HUES64 (cell line): ENCODE measurements at regions not wholly inside any gene's neighbourhood (a gene's known extent, or its start where the extent isn't known, plus 50 kb on each side); places are given as distances from the start of the nearest gene placed in this dataset.

Experiments used
- H3K27ac ChIP-seq: 2 replicates; pipeline ENCODE4 v1.7.0; 2013; ENCODE audit warnings: low read depth, low read length, inconsistent platforms
- H3K27me3 ChIP-seq: 2 replicates; pipeline ENCODE4 v1.6.1; 2013; ENCODE audit warnings: mild to moderate bottlenecking, low read length; ENCODE audit not compliant: insufficient read depth
- H3K36me3 ChIP-seq: 2 replicates; pipeline ENCODE4 v1.6.1; 2013; ENCODE audit warnings: mild to moderate bottlenecking, low read length; ENCODE audit not compliant: insufficient read depth
- H3K4me1 ChIP-seq: 2 replicates; pipeline ENCODE4 v1.6.1; 2013; ENCODE audit warnings: mild to moderate bottlenecking, low read length, moderate library complexity; ENCODE audit not compliant: insufficient read depth
- H3K4me3 ChIP-seq: 2 replicates; pipeline ENCODE4 v1.5.1; 2013; ENCODE audit warnings: mild to moderate bottlenecking, low read length, moderate library complexity
- H3K9ac ChIP-seq: 2 replicates; pipeline ENCODE4 v1.6.1; 2013; ENCODE audit warnings: mild to moderate bottlenecking, low read depth, low read length
- H3K9me3 ChIP-seq: 2 replicates; pipeline ENCODE4 v1.6.1; 2013; ENCODE audit warnings: low read depth, low read length; ENCODE audit not compliant: insufficient read depth
- WGBS: fragments of 150-250, 120-280 bp; methylation state at CpG from one replicate; pipeline ENCODE4 v1.1.7; 2013; ENCODE audit warnings: missing lambda C conversion rate; 5-methylcytosine and 5-hydroxymethylcytosine counted together

GRCh38 chr15:62552444-62552843 is 387.4 kb upstream of the C2CD4B start:
- H3K9me3 ChIP-seq = no peaks in the 10 kb centered on the region
- H3K27ac ChIP-seq = no peak overlapping the region
- no peaks in the 10 kb centered on the region for H3K36me3 ChIP-seq
- H3K27me3 ChIP-seq = no peaks in the 10 kb centered on the region
- no peak overlapping the region for H3K9ac ChIP-seq
- H3K4me1 ChIP-seq = 0 out of 2 replicates have a peak, but pooled peaks cover 4% of the 10 kb centered on the region
- no peak overlapping the region for H3K4me3 ChIP-seq

- no peak overlapping the region for H3K9ac ChIP-seq
- no peaks in the 10 kb centered on the region for H3K9me3 ChIP-seq
- no peak overlapping the region for H3K4me3 ChIP-seq
- no peaks in the 10 kb centered on the region for H3K27me3 ChIP-seq
- WGBS = 96% methylated on average over 2 of the region's 2 CpGs
- no peak overlapping the region for H3K27ac ChIP-seq
- H3K36me3 ChIP-seq = no peaks in the 10 kb centered on the region
- peaks cover 4% of the 10 kb centered on the region; the same call in 1 of the 2 replicates for H3K4me1 ChIP-seq
Observed at GRCh38 chr15:62553911-62554563, 389.0 kb upstream of the C2CD4B start.

GRCh38 chr15:62558640-62559380 is 393.7 kb upstream of the C2CD4B start:
- Histone ChIP-seq H3K27me3 (no peaks in the 10 kb centered on the region), H3K36me3 (no peaks in the 10 kb centered on the region), H3K27ac (no peak overlapping the region), H3K4me3 (no peak overlapping the region), H3K9ac (no peak overlapping the region), H3K4me1 (peaks cover 19% of the 10 kb centered on the region), H3K9me3 (no peaks in the 10 kb centered on the region)
- 75% methylated on average over 8 of the region's 8 CpGs for WGBS

- Histone ChIP-seq H3K4me3 (no peak overlapping the region), H3K9me3 (no peaks in the 10 kb centered on the region)
- WGBS = 100% methylated on average over 1 of the region's 1 CpG
Observed at GRCh38 chr15:62559381-62559733, 394.3 kb upstream of the C2CD4B start.

GRCh38 chr15:62561059-62561519 is 396.0 kb upstream of the C2CD4B start:
- H3K9me3 ChIP-seq = no peaks in the 10 kb centered on the region
- no peak overlapping the region for H3K27ac ChIP-seq
- H3K4me1 ChIP-seq = peaks cover 22% of the 10 kb centered on the region
- H3K27me3 ChIP-seq = no peaks in the 10 kb centered on the region
- H3K36me3 ChIP-seq = no peaks in the 10 kb centered on the region
- H3K4me3 ChIP-seq = no peak overlapping the region
- H3K9ac ChIP-seq = no peak overlapping the region
- WGBS = 60% methylated on average over 11 of the region's 11 CpGs

More at GRCh38 chr15:62559381-62559733, 394.3 kb upstream of the C2CD4B start:
- no peaks in the 10 kb centered on the region for H3K36me3 ChIP-seq
- peaks cover 19% of the 10 kb centered on the region for H3K4me1 ChIP-seq
- H3K9ac ChIP-seq = no peak overlapping the region
- H3K27ac ChIP-seq = no peak overlapping the region
- H3K27me3 ChIP-seq = no peaks in the 10 kb centered on the region

- Histone ChIP-seq H3K27ac (no peak overlapping the region), H3K9ac (no peak overlapping the region), H3K9me3 (no peaks in the 10 kb centered on the region), H3K4me3 (no peak overlapping the region), H3K27me3 (no peaks in the 10 kb centered on the region), H3K36me3 (no peaks in the 10 kb centered on the region), H3K4me1 (peaks cover 22% of the 10 kb centered on the region)
- WGBS = 80% methylated on average over 8 of the region's 8 CpGs
Observed at GRCh38 chr15:62561571-62561970, 396.5 kb upstream of the C2CD4B start.

GRCh38 chr15:62564886-62565633 is 400.0 kb upstream of the C2CD4B start:
- no peaks in the 10 kb centered on the region for H3K36me3 ChIP-seq
- H3K4me1 ChIP-seq = peaks cover 22% of the 10 kb centered on the region
- no peak overlapping the region for H3K27ac ChIP-seq
- H3K4me3 ChIP-seq = no peak overlapping the region
- no peaks in the 10 kb centered on the region for H3K27me3 ChIP-seq
- no peak overlapping the region for H3K9ac ChIP-seq
- 86% methylated on average over 4 of the region's 4 CpGs for WGBS
- no peaks in the 10 kb centered on the region for H3K9me3 ChIP-seq

- H3K4me3 ChIP-seq = no peak overlapping the region
- H3K4me1 ChIP-seq = peaks cover 21% of the 10 kb centered on the region
- no peaks in the 10 kb centered on the region for H3K27me3 ChIP-seq
- 94% methylated on average over 3 of the region's 3 CpGs for WGBS
- no peak overlapping the region for H3K27ac ChIP-seq
- no peak overlapping the region for H3K9ac ChIP-seq
- H3K9me3 ChIP-seq = no peaks in the 10 kb centered on the region
- H3K36me3 ChIP-seq = no peaks in the 10 kb centered on the region
Observed at GRCh38 chr15:62565634-62566026, 400.5 kb upstream of the C2CD4B start.

- WGBS = 81% methylated on average over 5 of the region's 5 CpGs
- Histone ChIP-seq H3K36me3 (no peaks in the 10 kb centered on the region), H3K27me3 (no peaks in the 10 kb centered on the region), H3K4me1 (peaks cover 15% of the 10 kb centered on the region), H3K4me3 (no peak overlapping the region), H3K9ac (no peak overlapping the region), H3K27ac (no peak overlapping the region), H3K9me3 (no peaks in the 10 kb centered on the region)
Observed at GRCh38 chr15:62566248-62566647, 401.2 kb upstream of the C2CD4B start.

- Histone ChIP-seq H3K36me3 (no peaks in the 10 kb centered on the region), H3K9ac (no peak overlapping the region), H3K27ac (no peak overlapping the region), H3K4me1 (peaks cover 10% of the 10 kb centered on the region), H3K4me3 (no peak overlapping the region), H3K27me3 (no peaks in the 10 kb centered on the region), H3K9me3 (no peaks in the 10 kb centered on the region)
- 96% methylated on average over 9 of the region's 9 CpGs for WGBS
Observed at GRCh38 chr15:62567501-62567900, 402.4 kb upstream of the C2CD4B start.

- WGBS = 86% methylated on average over 7 of the region's 7 CpGs
- H3K9me3 ChIP-seq = no peaks in the 10 kb centered on the region
Observed at GRCh38 chr15:62568004-62568403, 402.9 kb upstream of the C2CD4B start.

More at GRCh38 chr15:62568004-62568403, 402.9 kb upstream of the C2CD4B start:
- Histone ChIP-seq H3K27ac (no peak overlapping the region), H3K27me3 (no peaks in the 10 kb centered on the region), H3K4me1 (peaks cover 11% of the 10 kb centered on the region), H3K9ac (no peak overlapping the region), H3K36me3 (no peaks in the 10 kb centered on the region), H3K4me3 (no peak overlapping the region)
